ENCODE measurements at regions not wholly inside any gene's neighbourhood (a gene's known extent, or its start where the extent isn't known, plus 50 kb on each side); places are given as distances from the start of the nearest gene placed in this dataset.

GRCh38 chr11:70697701-70698100 lies 299.4 kb downstream of the CTTN start:
- TF ChIP-seq FOXM1 (IDR thresholded peaks at IDR 0.05; ENCODE audit: borderline replicate concordance) (no peak), ELF4 (IDR thresholded peaks at IDR 0.05) (no peak), FOXK2 (IDR thresholded peaks at IDR 0.05) (no peak), ARNT (IDR thresholded peaks at IDR 0.05) (no peak), TARDBP (IDR thresholded peaks at IDR 0.05) (no peak), BHLHE40 (IDR thresholded peaks at IDR 0.05; ENCODE audit: borderline replicate concordance) (no peak), HDGF (IDR thresholded peaks at IDR 0.05; ENCODE audit: borderline replicate concordance) (no peak), FOXA1 (IDR thresholded peaks at IDR 0.05) (no peak), SP1 (IDR thresholded peaks at IDR 0.05) (no peak)

Measured in HEK293T (cell line).